CD14-positive monocyte (primary cell): ENCODE measurements at regions not wholly inside any gene's neighbourhood (a gene's known extent, or its start where the extent isn't known, plus 50 kb on each side); places are given as distances from the start of the nearest gene placed in this dataset.

Experiments used
- DNase-seq, 3 donors: peaks; one replicate each; pipeline ENCODE4 v3.0.0-alpha.2; 2011 to 2022
- H2AFZ ChIP-seq: 2 replicates; pipeline ENCODE4 v1.6.0; 2012; ENCODE audit warnings: mild to moderate bottlenecking, low read depth, low read length, inconsistent platforms; ENCODE audit not compliant: insufficient read depth, poor library complexity, severe bottlenecking
- H3K27ac ChIP-seq, 2 donors: 1 replicate in 1 of 2; 2 replicates in 1 of 2; pipeline ENCODE4 v1.5.1; 2012 to 2013; ENCODE audit warnings: low read length in 2 of 2, control low read depth in 1 of 2, inconsistent platforms in 1 of 2, low read depth in 1 of 2, mild to moderate bottlenecking in 1 of 2
- H3K27me3 ChIP-seq, 2 donors: one replicate each; pipeline versions ENCODE4 v1.6.0 to v1.6.1; 2011 to 2013; ENCODE audit warnings: low read length in 2 of 2; ENCODE audit not compliant: control insufficient read depth in 2 of 2, insufficient read depth in 2 of 2
- H3K36me3 ChIP-seq, 2 donors: replicated peaks in 1 of 2; 1 replicate in 1 of 2; 2 replicates in 1 of 2; pipeline versions ENCODE4 v1.5.1 to v1.6.1; 2012 to 2013; ENCODE audit warnings: low read length in 2 of 2, control low read depth in 1 of 2, inconsistent platforms in 1 of 2, mild to moderate bottlenecking in 1 of 2; ENCODE audit not compliant: insufficient read depth in 2 of 2, control insufficient read depth in 1 of 2
- H3K4me1 ChIP-seq, 2 donors: 1 replicate in 1 of 2; 2 replicates in 1 of 2; pipeline versions ENCODE4 v1.5.1 to v1.6.1; 2012 to 2013; ENCODE audit warnings: low read length in 2 of 2, control low read depth in 1 of 2, inconsistent platforms in 1 of 2, mild to moderate bottlenecking in 1 of 2, moderate library complexity in 1 of 2; ENCODE audit not compliant: insufficient read depth in 2 of 2, control insufficient read depth in 1 of 2
- H3K4me2 ChIP-seq: replicated peaks from 2 replicates; pipeline ENCODE3; 2012; ENCODE audit warnings: low read length, moderate library complexity, mild to moderate bottlenecking; ENCODE audit not compliant: poor library complexity, severe bottlenecking; ENCODE audit errors: extremely low read depth
- H3K4me3 ChIP-seq, 3 experiments: fragments of 200-600 bp in 1 of 3; sonication (generic) in 1 of 3; replicated peaks in 1 of 3; 1 replicate in 2 of 3; 2 replicates in 1 of 3; pipeline ENCODE4 v1.5.1; 2011 to 2013; ENCODE audit warnings: low read length in 3 of 3, mild to moderate bottlenecking in 3 of 3, control low read depth in 2 of 3, low read depth in 2 of 3, inconsistent platforms in 1 of 3, moderate library complexity in 1 of 3
- H3K79me2 ChIP-seq: 2 replicates; pipeline ENCODE4 v1.6.0; 2012; ENCODE audit warnings: mild to moderate bottlenecking, control low read depth, inconsistent platforms, low read length, moderate library complexity; ENCODE audit not compliant: insufficient read depth
- H3K9ac ChIP-seq: 2 replicates; pipeline ENCODE4 v1.6.0; 2017; ENCODE audit warnings: low read length, mild to moderate bottlenecking; ENCODE audit not compliant: insufficient read depth, poor library complexity, severe bottlenecking
- H3K9me3 ChIP-seq, 2 donors: replicated peaks in 1 of 2; 1 replicate in 1 of 2; 2 replicates in 1 of 2; pipeline versions ENCODE4 v1.5.1 to v1.6.1; 2012 to 2013; ENCODE audit warnings: low read length in 2 of 2, control low read depth in 1 of 2; ENCODE audit not compliant: control insufficient read depth in 1 of 2, insufficient read depth in 1 of 2
- H4K20me1 ChIP-seq: 2 replicates; pipeline ENCODE4 v1.6.0; 2012; ENCODE audit warnings: mild to moderate bottlenecking, low read length, control low read depth, moderate library complexity; ENCODE audit not compliant: insufficient read depth
- H3K27ac Mint-ChIP-seq, 7 donors: one replicate each; pipeline ENCODE4 v1.8.0; 2020; ENCODE audit warnings: mild to moderate bottlenecking in 7 of 7, mixed read lengths in 7 of 7, moderate library complexity in 6 of 7, inconsistent platforms in 2 of 7
- H3K27me3 Mint-ChIP-seq, 3 donors: one replicate each; pipeline ENCODE4 v1.8.0; 2021 to 2022; ENCODE audit warnings: low read depth in 3 of 3, mild to moderate bottlenecking in 3 of 3, mixed read lengths in 3 of 3, moderate library complexity in 3 of 3, inconsistent platforms in 1 of 3
- H3K36me3 Mint-ChIP-seq, 2 donors: one replicate each; pipeline ENCODE4 v1.8.0; 2020; ENCODE audit warnings: mixed read lengths in 2 of 2, inconsistent platforms in 1 of 2, mild to moderate bottlenecking in 1 of 2
- H3K4me1 Mint-ChIP-seq: one replicate; pipeline ENCODE4 v1.8.0; 2020; ENCODE audit warnings: mild to moderate bottlenecking, mixed read lengths
- H3K4me3 Mint-ChIP-seq, 2 donors: one replicate each; pipeline ENCODE4 v1.8.0; 2020; ENCODE audit warnings: mild to moderate bottlenecking in 2 of 2, mixed read lengths in 2 of 2, moderate library complexity in 1 of 2
- H3K9me3 Mint-ChIP-seq, 7 donors: one replicate each; pipeline ENCODE4 v1.8.0; 2020 to 2022; ENCODE audit warnings: mixed read lengths in 7 of 7, mild to moderate bottlenecking in 6 of 7, moderate library complexity in 6 of 7, inconsistent platforms in 2 of 7
- CTCF ChIP-seq: fragments of 200-600 bp; IDR thresholded peaks from one replicate; pipeline ENCODE4 v1.8.0; 2022; ENCODE audit warnings: antibody characterized with exemption, mild to moderate bottlenecking
- WGBS: methylation state at CpG from one replicate; pipeline ENCODE4 v1.1.5; 2013; ENCODE audit warnings: missing lambda C conversion rate; ENCODE audit not compliant: insufficient coverage; 5-methylcytosine and 5-hydroxymethylcytosine counted together
- intact Hi-C, 2 donors: fragments of 100-400 bp; cut with micrococcal nuclease; formaldehyde crosslinking; loops; one replicate each; pipeline versions ENCODE4 v1.15.0 to v1.15.1; 2023

DNA sequence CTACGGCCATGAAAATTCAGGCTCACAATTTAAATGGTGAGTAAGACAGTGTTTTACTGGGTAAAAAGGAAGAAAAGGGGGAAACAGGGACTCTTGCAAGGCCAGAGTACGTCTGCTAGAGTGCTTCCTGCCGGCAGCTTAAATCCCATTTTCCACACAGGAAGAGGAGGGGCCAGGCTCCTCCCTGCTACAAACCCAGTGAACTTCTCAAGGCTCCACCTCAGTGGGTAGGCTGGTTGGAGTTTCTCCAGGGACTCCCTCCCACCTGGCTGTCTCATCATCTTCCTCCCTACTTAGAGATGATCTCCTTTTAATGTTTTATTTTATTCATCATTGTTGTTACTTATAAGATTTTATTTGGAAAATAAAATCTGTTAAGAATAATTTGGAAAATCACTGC, 62.6 kb upstream of the SEMA3C start:
- H3K27ac ChIP-seq = no peak overlapping the region
- Mint-ChIP-seq H3K4me1 (no peaks in the 10 kb centered on the region), H3K4me3 (no peak overlapping the region), H3K9me3 (peaks cover 9 to 22% (median 15%) of the 10 kb centered on the region in 7 donors), H3K27me3 (peaks cover 0 to 3% (median 0%) of the 10 kb centered on the region in 3 donors), H3K36me3 (no peaks in the 10 kb centered on the region), H3K27ac (no peak overlapping the region)
- no peak overlapping the region for H3K9ac ChIP-seq
- H3K36me3 ChIP-seq = no peaks in the 10 kb centered on the region
- intact Hi-C loops = no loop called here
- no peaks in the 10 kb centered on the region for H3K79me2 ChIP-seq
- WGBS = 100% methylated on average over 1 of the region's 3 CpGs
- H3K4me3 ChIP-seq = no peak overlapping the region
- no peaks in the 10 kb centered on the region for H4K20me1 ChIP-seq
- no peak for TF ChIP-seq CTCF
- H2AFZ ChIP-seq = no peak overlapping the region
- H3K27me3 ChIP-seq = no peaks in the 10 kb centered on the region
- H3K4me1 ChIP-seq = no peaks in the 10 kb centered on the region
- peaks cover 0 to 10% of the 10 kb centered on the region in 2 donors for H3K9me3 ChIP-seq
- DNase-seq = no peak
- no peak overlapping the region for H3K4me2 ChIP-seq

DNA sequence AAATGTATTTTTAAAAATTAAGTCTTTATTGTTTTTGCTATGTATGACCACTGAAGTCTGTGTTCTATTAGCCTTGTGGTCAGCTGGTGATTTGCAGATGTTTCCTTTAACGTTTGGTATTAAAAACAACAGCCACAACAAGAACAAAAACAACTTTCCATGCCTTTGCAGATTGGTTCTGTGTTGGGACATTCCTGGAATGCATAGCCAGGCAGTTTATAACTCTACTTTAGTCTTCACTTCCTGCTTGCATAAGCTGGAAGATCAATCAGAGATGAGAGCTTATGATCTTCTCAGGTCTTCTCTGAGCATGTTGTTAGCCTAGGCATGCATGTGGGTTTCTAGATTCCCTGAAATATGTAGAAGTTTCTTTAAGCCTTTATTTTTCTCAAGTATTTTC, 58.9 kb upstream of the SEMA3C start:
- Histone ChIP-seq H3K79me2 (no peaks in the 10 kb centered on the region), H3K9ac (no peak overlapping the region), H4K20me1 (no peaks in the 10 kb centered on the region), H3K36me3 (no peaks in the 10 kb centered on the region), H2AFZ (no peak overlapping the region), H3K27ac (no peak overlapping the region), H3K4me2 (no peak overlapping the region), H3K4me1 (no peaks in the 10 kb centered on the region), H3K9me3 (peaks cover 6 to 20% of the 10 kb centered on the region in 2 donors), H3K27me3 (no peaks in the 10 kb centered on the region), H3K4me3 (no peak overlapping the region)
- Mint-ChIP-seq H3K27me3 (peaks cover 0 to 3% (median 0%) of the 10 kb centered on the region in 3 donors), H3K9me3 (peaks cover 16 to 37% (median 20%) of the 10 kb centered on the region in 7 donors), H3K4me3 (no peak overlapping the region), H3K27ac (no peak overlapping the region), H3K4me1 (no peaks in the 10 kb centered on the region), H3K36me3 (no peaks in the 10 kb centered on the region)
- no CpG with 5 or more reads among the region's 1 CpG for WGBS
- no peak for TF ChIP-seq CTCF
- no peak for DNase-seq
- intact Hi-C loops = no loop called here
